NCI-H774 (cell line): ENCODE measurements at regions not wholly inside any gene's neighbourhood (a gene's known extent, or its start where the extent isn't known, plus 50 kb on each side); places are given as distances from the start of the nearest gene placed in this dataset.

Source experiments
- DNase-seq: peaks from one replicate; lab custom pipeline; 2025; lab: John Stamatoyannopoulos, UW

- DNase-seq: no peak
Measured at GRCh38 chr3:65114041-65114440, 426.2 kb upstream of the ADAMTS9 start.

GRCh38 chr3:65112751-65113300 lies 425.0 kb upstream of the ADAMTS9 start:
- no peak for DNase-seq

GRCh38 chr3:65110661-65111060 lies 422.9 kb upstream of the ADAMTS9 start:
- no peak for DNase-seq

GRCh38 chr3:65109966-65110500 lies 422.2 kb upstream of the ADAMTS9 start:
- no peak for DNase-seq

GRCh38 chr3:65107174-65107573 lies 419.4 kb upstream of the ADAMTS9 start:
- no peak for DNase-seq

- DNase-seq: no peak
Measured at GRCh38 chr3:65101450-65101849, 413.6 kb upstream of the ADAMTS9 start.

GRCh38 chr3:65098400-65098799 lies 410.6 kb upstream of the ADAMTS9 start:
- no peak for DNase-seq

GRCh38 chr3:65096110-65096745 lies 408.4 kb upstream of the ADAMTS9 start:
- DNase-seq: no peak

GRCh38 chr3:65094723-65095122 lies 406.9 kb upstream of the ADAMTS9 start:
- no peak for DNase-seq

GRCh38 chr3:65093641-65094040 lies 405.8 kb upstream of the ADAMTS9 start:
- DNase-seq: no peak

GRCh38 chr3:65091565-65091964 lies 403.8 kb upstream of the ADAMTS9 start:
- DNase-seq: no peak

- DNase-seq: no peak
Measured at GRCh38 chr3:65083240-65083639, 395.4 kb upstream of the ADAMTS9 start.

- no peak for DNase-seq
Measured at GRCh38 chr3:65081536-65081935, 393.7 kb upstream of the ADAMTS9 start.

- DNase-seq: no peak
Measured at GRCh38 chr3:65080432-65080831, 392.6 kb upstream of the ADAMTS9 start.

GRCh38 chr3:65079560-65079959 lies 391.8 kb upstream of the ADAMTS9 start:
- no peak for DNase-seq

GRCh38 chr3:65078748-65079147 lies 390.9 kb upstream of the ADAMTS9 start:
- no peak for DNase-seq

- DNase-seq: no peak
Measured at GRCh38 chr3:65077124-65077523, 389.3 kb upstream of the ADAMTS9 start.

GRCh38 chr3:65070968-65071367 lies 383.2 kb upstream of the ADAMTS9 start:
- DNase-seq: no peak

GRCh38 chr3:65060904-65061303 lies 373.1 kb upstream of the ADAMTS9 start:
- DNase-seq: no peak

- DNase-seq: no peak
Measured at GRCh38 chr3:65052101-65052500, 364.3 kb upstream of the ADAMTS9 start.

- DNase-seq: no peak
Measured at GRCh38 chr3:65048151-65048550, 360.4 kb upstream of the ADAMTS9 start.

GRCh38 chr3:65045138-65045537 lies 357.3 kb upstream of the ADAMTS9 start:
- DNase-seq: no peak

- no peak for DNase-seq
Measured at GRCh38 chr3:65044401-65044800, 356.6 kb upstream of the ADAMTS9 start.

GRCh38 chr3:65042675-65043074 lies 354.9 kb upstream of the ADAMTS9 start:
- no peak for DNase-seq
